Frontal cortex (tissue), 3 donors: ENCODE measurements at regions not wholly inside any gene's neighbourhood (a gene's known extent, or its start where the extent isn't known, plus 50 kb on each side); places are given as distances from the start of the nearest gene placed in this dataset.
"Not testable (repeated sequence)": the region's sequence is repeated elsewhere in the genome, so short reads cannot be mapped to it uniquely, and the experiment has no call there.

Source experiments
- DNase-seq, 2 donors: peaks; one replicate each; pipeline ENCODE4 v3.0.0; 2012; ENCODE audit warnings: low spot score in 2 of 2
- FAIRE-seq: peaks from 2 replicates; lab custom pipeline; 2012; peaks lifted over from hg19 to GRCh38; lab: Jason Lieb, UNC
- donor health status: control.
- donor health status: control.
- donor health status: control.

DNA sequence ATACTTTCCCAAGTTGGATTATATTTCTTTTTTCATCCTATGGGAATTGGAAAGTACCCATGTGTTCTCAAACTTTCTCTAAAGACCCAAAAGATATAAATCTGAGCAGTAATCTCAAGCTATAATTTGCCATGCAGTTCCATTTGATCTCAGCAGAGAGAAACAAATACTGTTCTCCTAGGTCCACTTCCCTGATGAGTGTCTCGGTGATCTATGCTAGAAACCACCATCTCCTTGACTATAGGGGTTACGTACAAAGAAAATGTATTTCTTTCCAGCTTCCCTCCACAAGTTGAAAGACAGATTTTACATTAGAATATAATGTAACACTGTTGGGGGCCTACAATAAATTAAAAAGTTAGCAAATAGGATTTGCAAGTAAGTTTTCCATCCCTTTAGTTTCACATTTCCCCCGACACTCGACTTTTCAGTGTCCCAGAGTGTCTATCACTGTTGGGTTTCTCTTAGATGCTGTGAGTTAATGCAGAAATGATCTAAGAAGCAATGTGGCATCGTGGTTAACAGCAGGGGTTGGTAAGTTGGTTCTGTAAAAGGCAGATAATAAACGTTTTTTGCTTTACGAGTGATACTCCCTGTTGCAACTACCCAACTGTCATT lies 465.1 kb upstream of the CFAP20DC start:
- DNase-seq (no peak), FAIRE-seq (no peak)

GRCh38 chr3:59513570-59513969 lies 463.7 kb upstream of the CFAP20DC start:
- DNase-seq (no peak), FAIRE-seq (no peak)

- FAIRE-seq (no peak), DNase-seq (no peak)
These were observed 462.2 kb upstream of the CFAP20DC start for GRCh38 chr3:59512066-59512465.

GRCh38 chr3:59510576-59510975 lies 460.8 kb upstream of the CFAP20DC start:
- DNase-seq (no peak), FAIRE-seq (no peak)

GRCh38 chr3:59508273-59508672 lies 458.4 kb upstream of the CFAP20DC start:
- no peak for DNase-seq
- no peak for FAIRE-seq

GRCh38 chr3:59506191-59506590 lies 456.4 kb upstream of the CFAP20DC start:
- DNase-seq (no peak), FAIRE-seq (no peak)

DNA sequence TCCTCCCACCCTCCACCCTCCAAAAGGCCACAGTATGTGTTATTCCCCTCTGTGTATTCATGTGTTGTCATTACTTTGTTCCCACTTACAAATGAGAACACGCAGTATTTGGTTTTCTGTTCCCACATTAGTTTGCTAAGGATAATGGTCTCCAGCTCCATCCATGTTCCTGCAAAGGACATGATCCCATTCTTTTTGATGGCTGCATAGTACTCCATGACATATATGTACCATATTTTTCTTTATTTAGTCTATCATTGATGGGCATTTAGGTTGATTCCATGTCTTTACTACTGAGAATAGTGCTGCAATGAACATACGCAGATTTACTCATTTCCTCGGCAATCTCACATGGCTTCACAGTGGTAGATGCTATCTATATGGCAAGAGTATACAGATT lies 453.6 kb upstream of the CFAP20DC start:
- no peak for FAIRE-seq
- no peak for DNase-seq

DNA sequence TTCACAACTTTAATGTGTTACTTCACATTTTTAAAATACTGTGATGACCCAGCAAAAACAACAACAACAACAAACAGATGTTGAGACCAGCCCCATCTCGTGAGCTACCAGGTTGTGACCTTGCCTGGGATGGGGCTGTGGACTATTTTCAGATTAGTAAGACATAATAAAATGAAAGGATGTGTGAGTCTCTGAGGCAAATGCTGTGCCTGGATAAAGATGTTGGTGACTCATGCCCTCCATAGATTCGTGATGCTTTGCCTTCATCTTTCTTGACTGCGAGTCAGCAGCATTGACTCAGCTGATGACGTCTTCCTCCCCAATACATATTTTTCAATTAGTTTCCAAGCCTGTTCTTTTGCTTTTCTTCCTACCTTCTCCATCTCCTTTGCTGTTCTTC lies 453.0 kb upstream of the CFAP20DC start:
- FAIRE-seq (no peak), DNase-seq (peak in 1 of 2 donors; percentile 10)

GRCh38 chr3:59499954-59500353 lies 450.1 kb upstream of the CFAP20DC start:
- FAIRE-seq (no peak), DNase-seq (no peak)

DNA sequence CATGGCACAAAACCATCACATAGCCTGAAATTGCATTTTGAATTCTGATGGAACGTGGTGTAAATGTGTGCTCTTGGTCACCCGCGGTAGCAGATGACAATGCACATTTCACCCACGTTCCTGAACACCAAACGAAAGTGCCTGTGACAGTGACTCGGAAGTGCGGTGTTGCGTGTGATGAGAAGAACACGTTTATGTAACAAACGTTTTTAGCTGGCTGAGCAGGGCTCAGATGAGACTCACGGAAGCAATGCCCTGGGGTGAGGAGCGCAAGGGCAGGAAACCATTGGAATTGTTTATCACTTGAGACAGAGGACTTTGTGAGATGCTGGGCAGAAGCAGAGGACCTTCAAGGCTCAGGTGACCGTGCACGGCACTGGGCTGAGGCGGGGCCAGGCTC lies 449.2 kb upstream of the CFAP20DC start:
- DNase-seq: no peak

GRCh38 chr3:59496250-59496649 lies 446.4 kb upstream of the CFAP20DC start:
- DNase-seq (no peak), FAIRE-seq (no peak)

More for the DNA sequence above, 449.2 kb upstream of the CFAP20DC start:
- FAIRE-seq: no peak

- DNase-seq, FAIRE-seq: not testable (repeated sequence)
These were observed 445.1 kb upstream of the CFAP20DC start for GRCh38 chr3:59494969-59495368.

GRCh38 chr3:59486520-59486919 lies 436.7 kb upstream of the CFAP20DC start:
- FAIRE-seq: no peak
- no peak for DNase-seq

DNA sequence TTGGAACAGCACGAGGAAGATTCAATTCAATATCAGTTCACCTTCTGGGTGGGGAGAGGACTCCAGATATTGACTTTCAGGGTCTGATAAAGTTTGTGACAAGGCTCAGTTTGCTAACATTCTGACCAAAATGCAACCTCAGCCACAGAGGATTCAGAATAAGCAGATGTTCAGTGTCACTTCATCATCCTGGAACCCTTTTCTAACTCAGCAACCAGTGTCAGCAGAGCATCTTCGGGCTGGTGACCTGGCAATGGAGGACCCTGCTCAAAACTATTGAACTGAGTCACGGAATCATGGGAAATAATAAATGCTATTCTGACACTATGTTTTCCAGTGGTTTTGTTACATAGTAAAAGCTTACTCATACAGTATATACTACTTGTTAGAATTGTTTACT lies 433.4 kb upstream of the CFAP20DC start:
- FAIRE-seq (no peak), DNase-seq (no peak)

GRCh38 chr3:59482684-59483083 lies 432.9 kb upstream of the CFAP20DC start:
- DNase-seq: no peak
- no peak for FAIRE-seq

DNA sequence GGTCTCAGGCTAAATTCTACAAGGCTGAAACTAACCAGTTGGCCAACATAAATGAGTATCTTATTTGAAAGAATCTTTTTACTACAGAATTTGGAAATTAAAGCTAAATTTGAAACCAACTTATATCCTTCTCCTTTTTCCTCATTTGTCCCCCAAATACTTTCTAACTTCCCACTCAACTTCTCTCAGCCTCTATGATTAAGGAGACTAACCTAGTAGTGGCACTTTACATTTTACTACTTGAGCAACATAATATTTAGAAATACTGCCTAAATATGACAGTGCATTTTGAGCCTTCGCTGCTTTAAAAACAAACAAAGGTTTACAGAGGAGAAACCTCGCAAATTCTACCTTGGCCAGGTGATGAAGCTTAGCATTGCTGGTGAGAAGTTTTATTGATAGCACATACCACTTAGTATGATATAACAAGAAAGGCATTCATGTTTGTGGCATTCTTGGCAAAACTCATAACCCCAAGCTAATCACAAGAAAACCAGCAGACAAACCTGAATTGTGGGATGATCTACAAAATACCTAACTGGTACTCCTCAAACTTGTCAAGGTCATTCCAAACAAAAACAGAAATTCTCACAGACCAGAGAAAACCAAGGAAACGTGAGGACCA lies 432.1 kb upstream of the CFAP20DC start:
- FAIRE-seq (no peak), DNase-seq (no peak)

DNA sequence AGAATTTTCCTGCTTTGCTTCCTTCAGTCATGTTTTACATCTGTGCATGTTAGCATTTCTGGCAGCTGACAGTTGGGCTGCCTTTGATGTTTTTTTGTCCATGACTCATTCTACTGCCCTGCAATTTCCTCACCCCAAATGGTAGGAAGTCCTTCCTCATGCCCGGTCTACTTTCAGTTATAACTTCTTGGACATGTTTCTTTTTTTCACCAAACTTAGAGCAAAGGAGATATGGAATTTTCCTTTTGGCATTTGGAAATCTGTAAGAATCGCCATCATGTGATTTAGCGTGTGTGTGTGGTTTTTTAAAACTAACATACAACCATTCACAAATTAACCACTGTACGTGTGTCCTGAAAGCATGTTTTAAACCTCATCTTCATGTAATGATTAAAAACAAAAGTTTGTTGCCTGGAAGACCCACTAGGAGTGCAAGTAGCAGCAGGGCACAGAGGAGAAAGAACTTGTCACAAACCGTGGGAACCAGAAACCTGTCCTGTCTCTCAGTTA lies 430.7 kb upstream of the CFAP20DC start:
- FAIRE-seq (no peak), DNase-seq (no peak)

GRCh38 chr3:59473636-59474035 lies 423.8 kb upstream of the CFAP20DC start:
- DNase-seq: no peak
- no peak for FAIRE-seq

DNA sequence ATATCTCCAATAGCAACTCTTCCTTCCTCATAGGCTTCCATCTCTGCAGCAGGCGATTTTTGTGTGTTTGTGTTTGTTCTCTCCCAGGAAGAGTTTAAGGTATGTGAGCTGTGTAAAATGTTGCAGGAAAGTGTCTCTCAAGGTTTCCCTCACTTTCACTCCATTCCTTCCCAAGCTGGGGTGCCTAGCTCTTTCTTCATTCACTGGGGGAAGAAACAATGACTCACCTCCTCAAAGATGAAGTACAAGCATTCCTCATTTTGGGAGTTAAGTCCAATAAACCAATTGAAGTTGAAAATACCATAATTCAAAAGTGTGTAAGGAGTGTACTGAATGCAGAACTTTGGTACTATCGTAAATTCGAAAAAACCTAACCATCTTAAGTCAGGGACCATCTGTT lies 422.7 kb upstream of the CFAP20DC start:
- FAIRE-seq (no peak), DNase-seq (no peak)

DNA sequence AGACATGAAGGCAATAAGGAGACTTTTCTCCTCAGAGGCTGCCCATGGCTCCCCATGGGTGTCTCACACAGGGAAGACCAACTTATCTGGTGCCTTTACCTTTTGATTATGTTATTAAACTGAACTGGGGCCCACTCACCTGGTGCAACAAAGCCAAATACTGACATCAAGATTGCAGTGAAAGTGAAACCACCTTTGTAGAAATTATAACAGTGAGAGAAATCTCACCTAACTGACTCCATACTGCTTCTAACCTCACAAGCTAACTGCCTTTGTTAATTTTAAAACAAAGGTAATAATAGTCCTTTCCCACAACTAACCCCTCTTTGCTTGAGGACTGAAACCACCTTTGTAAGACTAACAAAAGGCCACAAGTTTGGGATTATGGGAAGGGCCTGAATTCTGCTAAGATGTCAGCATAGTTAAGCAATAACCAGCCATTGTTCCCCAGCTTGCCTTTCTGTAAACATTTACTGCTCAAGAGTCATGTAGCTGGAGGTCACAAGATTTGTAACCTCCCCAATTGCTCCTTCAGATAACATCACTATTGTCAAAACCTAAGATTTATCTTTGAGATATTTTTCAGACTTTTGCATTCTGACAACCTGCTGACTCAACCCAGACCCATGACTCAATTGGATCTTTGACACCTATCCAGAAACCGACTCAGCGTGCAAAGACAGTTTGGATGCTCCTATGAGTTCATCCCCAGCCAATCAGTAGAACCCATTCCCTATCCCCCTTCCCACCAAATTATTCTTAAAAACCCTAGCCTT lies 420.3 kb upstream of the CFAP20DC start:
- no peak for FAIRE-seq
- DNase-seq: no peak

DNA sequence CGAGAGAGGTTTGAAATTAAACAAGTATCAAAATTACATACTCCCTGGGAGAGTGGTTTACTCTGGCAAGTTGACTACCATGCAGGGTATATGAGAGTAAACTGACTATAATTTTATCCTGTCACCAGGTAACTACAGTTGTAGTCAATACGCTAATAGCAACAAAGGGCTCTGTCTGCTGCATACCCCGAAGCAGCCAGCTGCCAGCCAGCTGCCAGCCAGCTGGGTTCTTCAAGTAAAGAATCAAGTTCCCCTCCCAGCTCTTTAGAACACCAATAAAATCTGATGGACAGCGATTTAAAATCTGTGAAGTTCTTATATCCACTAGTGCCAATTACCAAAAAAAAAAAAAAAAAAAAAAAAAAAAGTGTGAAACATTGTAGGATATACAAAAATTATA lies 417.7 kb upstream of the CFAP20DC start:
- FAIRE-seq: no peak
- no peak for DNase-seq
